HPDE6-E6E7 (cell line): ENCODE measurements at regions not wholly inside any gene's neighbourhood (a gene's known extent, or its start where the extent isn't known, plus 50 kb on each side); places are given as distances from the start of the nearest gene placed in this dataset.

Source experiments
- DNase-seq: peaks from one replicate; pipeline ENCODE4 v3.0.0; 2011; ENCODE audit warnings: missing footprints; ENCODE audit errors: extremely low spot score

DNA sequence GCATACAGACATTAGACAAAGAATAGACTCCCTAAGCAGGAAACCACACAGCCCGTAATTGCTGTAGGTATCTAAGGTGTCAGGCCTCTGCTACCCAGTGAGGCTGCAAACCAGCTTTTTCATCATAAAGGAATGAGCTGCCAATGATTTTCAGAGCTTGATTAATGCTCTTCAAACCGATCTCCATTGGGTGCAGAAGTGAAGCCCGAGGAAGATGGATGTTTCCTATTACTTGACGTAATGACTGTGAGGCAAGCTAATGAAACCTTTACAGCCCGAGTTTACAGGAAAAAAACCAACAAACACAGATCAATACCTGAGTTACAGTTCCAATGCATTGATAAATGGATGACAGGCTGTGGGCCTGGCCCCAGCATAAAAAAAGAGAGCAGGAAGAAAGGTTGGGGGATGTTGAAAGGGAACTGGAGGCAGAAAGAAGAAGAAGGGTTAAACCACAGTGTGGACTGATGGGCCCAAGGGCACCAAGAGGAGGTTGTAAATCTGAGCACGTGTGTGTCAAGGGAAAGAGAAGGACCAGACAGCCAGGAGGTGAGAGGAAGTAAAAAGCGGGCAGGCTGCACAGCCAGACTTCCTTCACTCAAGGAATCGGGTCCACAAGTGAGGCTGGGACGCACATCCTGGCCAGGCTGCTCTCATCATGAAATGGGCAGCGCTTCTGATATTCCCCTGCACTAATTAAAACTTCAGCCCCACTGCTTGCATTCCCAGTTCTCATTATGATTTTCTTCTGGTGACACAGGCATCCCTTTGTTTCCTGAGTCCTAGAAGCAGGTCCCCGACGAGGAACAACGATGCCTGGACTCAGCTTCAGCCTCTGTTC, 70.6 kb upstream of the NTM start:
- DNase-seq: no peak

DNA sequence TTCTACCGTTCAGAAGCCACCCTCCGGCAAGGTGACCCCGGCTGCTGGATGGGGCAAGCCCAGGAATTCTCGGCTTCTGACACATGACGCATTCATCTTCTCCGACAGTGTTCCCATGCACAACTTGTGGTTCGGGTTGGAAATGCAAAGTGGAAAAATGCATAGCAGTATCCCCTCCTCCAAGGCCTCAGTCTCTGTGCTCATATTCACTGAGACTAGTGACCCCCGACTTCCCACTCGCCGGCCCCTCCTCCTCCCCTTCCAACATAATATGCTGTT, 70.0 kb upstream of the NTM start:
- DNase-seq: no peak

DNA sequence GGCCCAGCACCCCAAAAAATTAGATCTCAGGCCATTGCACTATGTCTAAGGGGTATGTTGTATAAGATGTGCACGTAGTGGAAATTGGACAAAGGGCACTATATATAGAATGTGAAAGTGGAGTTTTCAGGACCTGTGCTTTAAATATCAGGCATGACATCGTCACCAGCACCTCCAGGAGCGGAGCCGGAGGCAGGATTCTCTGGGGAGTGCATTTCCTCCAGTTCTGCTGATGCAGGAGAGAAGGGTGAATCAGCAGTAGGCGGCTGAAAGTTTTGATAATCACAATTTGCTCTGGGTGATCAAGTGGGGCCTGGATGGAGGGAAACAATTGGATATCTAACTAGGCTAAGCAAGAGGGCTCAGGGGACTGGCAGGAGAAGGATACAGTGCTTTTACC, 69.1 kb upstream of the NTM start:
- DNase-seq: no peak

DNA sequence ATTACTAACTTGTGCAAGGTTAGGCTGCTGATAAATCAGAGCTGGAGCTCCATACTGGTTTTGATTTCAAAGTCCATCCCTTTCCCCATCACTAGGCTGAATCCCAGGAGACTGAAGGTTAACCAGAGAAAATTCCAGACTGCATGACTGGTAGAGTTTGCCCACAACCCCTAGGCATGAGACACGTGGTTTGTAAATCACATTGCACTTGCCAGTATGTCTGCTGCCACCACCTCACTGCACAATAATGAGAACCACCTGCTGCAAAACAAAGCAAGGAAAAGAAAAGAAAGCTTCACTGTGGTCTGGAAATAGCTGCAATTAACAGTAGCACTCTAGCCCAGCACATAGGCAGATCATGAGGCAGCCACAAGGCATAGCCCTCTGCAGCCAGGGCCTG, 67.6 kb upstream of the NTM start:
- DNase-seq: no peak

DNA sequence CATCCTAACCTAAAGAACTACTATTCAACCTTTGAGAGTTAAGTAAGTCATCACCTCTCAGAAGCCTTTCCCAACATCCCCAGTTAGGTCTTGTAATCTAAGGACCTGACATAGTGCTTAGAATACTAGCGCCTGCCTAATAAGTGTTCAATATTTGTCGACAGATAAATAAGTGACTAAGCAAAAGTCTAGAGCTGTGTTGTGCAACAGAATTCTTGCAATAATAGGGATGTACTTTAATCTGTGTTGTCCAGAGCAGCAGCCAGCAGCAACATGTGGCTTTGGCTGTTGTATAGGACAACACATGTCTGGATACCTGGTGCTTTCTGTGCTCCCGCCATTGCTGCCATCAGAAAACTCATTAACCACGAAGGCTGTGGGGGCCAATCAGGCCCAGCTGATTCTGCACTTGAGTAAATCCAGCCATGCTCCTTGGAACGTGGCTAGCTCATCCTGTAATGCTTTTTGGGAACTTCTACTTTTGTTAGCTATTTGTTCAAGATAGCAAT, 66.8 kb upstream of the NTM start:
- DNase-seq: no peak

DNA sequence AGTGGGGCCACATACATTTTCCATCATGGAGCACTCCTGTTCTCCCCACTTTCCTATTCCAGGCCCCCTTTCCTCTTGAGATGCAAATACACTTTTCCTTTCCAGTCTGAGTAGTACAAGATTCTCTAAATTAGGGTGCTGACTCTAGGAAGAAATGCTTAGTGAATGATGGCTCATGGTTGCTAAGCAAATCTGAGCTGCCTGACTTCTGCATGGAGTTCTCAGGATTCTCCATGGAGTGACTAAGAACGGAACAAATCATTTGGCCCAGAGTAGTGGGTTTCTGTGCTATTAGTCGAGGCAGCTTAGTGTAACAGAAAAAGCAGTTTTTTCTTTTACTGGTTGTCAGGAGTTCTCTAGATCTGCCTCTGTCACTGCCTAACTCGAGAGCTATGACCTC, 65.4 kb upstream of the NTM start:
- no peak for DNase-seq

DNA sequence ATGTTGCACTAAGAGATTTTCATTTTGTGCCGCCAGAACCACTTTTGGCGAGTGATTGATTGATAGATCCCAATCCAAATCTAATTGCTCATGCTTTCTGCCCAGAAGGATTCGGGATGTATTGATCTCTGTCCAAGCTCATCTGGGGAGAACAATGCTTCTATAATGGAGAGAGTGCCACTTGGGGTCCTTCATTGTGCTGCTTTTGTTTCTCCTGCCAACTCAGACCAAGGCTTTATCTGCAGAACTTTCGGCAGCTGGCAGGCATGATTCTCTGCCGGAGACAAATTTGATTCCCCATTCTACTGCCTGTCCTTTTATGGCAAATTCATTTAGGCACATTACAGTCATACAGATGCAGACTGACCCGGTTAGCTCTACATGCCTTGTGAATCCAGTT, 62.9 kb upstream of the NTM start:
- no peak for DNase-seq

DNA sequence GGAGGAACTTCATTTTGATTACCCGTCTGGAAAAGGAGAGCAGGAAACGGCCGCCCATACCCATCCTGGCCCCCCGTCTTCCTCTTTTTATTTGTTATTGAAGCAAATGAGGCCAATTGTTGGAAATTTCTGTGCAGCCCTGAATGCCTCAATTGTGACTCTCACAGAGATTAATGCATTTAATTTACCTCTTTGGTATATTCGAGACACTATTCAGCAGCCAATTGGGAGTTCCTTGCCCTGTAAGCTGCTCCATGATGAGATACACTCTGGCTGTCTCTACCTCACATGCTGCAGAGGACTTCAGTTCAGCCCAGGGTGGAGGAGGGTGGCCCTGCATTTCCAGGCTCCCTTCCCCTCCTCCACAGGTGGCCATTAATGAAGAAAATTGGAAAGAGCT, 60.6 kb upstream of the NTM start:
- no peak for DNase-seq

DNA sequence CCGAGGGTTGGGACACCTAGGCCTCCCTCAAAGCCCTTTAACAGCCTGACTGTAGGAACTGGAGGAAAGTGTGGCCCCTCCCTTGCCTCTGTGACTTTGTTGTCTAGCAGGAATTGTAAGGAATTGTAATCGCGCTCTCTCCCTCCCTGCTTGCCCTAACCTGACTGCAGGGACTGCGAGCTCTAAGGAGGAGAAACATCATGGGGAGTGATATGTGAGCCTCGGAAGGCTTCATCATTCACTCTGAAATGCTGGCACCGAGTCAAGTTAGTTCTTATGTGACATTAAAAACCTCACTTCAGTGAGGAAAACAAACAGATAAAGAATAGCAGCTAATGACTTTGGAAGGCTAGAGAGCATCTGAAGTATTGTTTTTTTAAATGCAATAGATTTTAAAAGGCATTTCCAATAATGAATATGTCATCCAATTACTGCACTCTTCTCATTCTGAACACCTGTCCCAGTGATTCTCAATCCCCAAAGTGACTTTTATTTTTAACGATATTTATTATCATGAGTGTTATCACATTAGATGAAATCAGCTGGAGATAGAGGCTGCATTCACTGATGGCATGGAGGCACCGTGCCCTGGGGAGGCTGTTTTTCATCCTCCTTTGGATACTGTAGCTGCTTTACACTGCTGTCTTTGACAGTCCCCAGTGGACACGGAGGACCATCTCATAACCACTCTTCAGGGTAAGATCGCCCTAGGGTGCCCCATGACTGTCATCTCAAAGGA, 58.5 kb upstream of the NTM start:
- DNase-seq: no peak
